Kidney epithelial cell (primary cell): ENCODE measurements at regions not wholly inside any gene's neighbourhood (a gene's known extent, or its start where the extent isn't known, plus 50 kb on each side); places are given as distances from the start of the nearest gene placed in this dataset.

ENCODE experiments used
- DNase-seq: peaks from one replicate; pipeline ENCODE4 v3.0.0-alpha.2; 2010; ENCODE audit warnings: low read depth
- H3K27me3 ChIP-seq: 2 replicates; pipeline ENCODE4 v1.6.0; 2011; ENCODE audit warnings: low read length; ENCODE audit not compliant: control insufficient read depth, insufficient read depth
- H3K36me3 ChIP-seq: 2 replicates; pipeline ENCODE4 v1.5.1; 2011; ENCODE audit warnings: low read length; ENCODE audit not compliant: control insufficient read depth, insufficient read depth
- H3K4me3 ChIP-seq: 2 replicates; pipeline ENCODE4 v1.5.1; 2011; ENCODE audit warnings: low read depth, mild to moderate bottlenecking, control low read depth, low read length
- TF ChIP-seq, protein P1 (sequence below): IDR thresholded peaks from 2 replicates; pipeline ENCODE4 v1.5.1; 2011; ENCODE audit warnings: mild to moderate bottlenecking, moderate library complexity, low read length, control low read depth, inconsistent platforms; ENCODE audit not compliant: insufficient read depth, poor library complexity, severe bottlenecking

DNA sequence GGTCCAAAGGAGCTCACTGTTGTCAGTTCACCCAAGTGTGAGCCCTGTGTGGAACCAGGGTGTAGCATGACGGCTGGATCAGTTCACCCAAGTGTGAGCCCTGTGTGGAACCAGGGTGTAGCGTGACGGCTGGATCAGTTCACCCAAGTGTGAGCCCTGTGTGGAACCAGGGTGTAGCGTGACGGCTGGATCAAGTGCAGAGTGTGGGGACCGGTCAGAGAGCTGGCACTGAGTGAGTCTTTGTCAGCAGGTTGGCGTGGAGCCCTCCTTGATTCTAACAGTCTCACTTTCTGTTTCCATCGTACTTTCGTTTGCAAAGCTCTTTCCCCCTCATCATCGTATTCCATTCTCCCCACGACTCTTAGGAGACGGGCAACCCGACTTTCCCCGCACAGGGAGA is 57.9 kb upstream of the DLG1 start:
- TF ChIP-seq, protein P1, sequence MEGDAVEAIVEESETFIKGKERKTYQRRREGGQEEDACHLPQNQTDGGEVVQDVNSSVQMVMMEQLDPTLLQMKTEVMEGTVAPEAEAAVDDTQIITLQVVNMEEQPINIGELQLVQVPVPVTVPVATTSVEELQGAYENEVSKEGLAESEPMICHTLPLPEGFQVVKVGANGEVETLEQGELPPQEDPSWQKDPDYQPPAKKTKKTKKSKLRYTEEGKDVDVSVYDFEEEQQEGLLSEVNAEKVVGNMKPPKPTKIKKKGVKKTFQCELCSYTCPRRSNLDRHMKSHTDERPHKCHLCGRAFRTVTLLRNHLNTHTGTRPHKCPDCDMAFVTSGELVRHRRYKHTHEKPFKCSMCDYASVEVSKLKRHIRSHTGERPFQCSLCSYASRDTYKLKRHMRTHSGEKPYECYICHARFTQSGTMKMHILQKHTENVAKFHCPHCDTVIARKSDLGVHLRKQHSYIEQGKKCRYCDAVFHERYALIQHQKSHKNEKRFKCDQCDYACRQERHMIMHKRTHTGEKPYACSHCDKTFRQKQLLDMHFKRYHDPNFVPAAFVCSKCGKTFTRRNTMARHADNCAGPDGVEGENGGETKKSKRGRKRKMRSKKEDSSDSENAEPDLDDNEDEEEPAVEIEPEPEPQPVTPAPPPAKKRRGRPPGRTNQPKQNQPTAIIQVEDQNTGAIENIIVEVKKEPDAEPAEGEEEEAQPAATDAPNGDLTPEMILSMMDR: no peak
- Histone ChIP-seq H3K27me3 (no peaks in the 10 kb centered on the region), H3K36me3 (no peaks in the 10 kb centered on the region), H3K4me3 (no peak overlapping the region)
- no peak for DNase-seq

DNA sequence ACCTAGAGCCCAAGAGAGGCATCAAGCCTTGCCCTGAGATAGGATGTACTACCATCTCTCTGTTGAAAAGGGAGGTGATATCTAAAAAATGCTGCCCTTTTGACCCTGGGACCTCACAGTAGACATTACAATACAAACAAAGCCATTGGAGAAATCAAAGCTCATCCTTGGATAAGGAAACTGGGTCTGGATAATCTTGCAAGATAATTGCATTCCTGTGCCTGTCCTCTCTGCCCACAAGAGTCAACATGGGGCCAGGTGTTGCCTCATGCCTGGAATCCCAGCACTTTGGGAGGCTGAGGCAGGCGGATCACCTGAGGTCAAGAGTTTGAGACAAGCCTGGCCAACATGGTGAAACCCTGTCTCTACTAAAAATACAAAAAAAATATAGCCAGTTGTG is 57.3 kb upstream of the DLG1 start:
- H3K27me3 ChIP-seq: no peaks in the 10 kb centered on the region
- no peak overlapping the region for H3K4me3 ChIP-seq
- TF ChIP-seq, protein P1: no peak
- DNase-seq: no peak
- H3K36me3 ChIP-seq: no peaks in the 10 kb centered on the region

DNA sequence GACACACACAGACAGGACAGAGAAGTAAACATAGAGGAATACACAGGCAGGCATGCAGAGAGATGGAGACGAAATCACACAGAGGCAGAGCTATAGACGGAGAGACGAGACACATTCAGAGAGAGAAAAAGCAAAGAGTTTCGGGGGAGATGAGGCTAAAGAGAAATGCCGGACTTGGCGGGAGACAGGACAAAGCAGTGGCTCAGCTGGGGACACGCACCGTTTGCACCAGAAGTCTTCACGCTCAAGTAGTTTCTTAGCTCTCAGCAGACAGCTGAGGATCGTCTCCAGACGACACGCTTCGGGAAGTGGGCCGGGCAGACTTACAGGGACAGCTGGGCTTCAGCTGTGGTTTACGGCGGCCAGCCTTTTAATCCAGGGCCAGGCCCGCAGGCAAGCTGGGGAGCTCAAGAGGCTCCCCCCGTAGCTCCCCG is 56.2 kb upstream of the DLG1 start:
- no peaks in the 10 kb centered on the region for H3K27me3 ChIP-seq
- no peak overlapping the region for H3K4me3 ChIP-seq
- DNase-seq: no peak
- TF ChIP-seq, protein P1: no peak
- H3K36me3 ChIP-seq: no peaks in the 10 kb centered on the region

DNA sequence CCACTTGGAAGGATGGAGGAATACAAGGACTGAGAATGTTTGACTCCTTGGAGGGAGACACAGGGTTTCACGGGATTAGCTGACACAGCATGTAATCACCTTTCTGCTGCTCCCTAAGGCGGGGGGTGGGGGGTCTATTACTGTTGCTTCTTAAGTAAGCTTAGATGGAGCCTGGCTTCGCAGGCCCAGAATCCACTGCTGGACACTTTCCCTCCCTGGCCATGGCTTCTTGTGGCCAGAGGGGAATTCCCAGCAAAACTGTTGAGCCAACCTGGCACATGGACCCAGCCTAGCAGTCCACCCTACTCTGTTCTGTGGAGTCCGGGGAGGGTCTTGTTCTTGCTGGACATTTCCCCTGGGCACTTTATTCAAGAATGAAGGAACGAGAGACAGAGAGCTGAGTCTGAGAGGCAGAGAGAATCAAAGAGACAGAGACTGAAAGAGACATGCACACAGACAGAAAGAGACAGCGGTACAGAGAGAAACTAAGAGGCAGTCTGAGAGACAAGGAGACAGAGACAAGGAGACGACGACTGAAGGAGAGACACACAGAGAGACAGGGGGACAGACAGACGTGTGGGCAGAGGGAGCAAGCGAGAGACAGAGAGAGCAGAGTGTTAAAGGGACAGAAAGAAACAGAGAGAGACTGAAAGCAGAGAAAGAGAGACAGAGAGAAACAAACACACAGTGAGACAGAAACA is 55.6 kb upstream of the DLG1 start:
- Histone ChIP-seq H3K36me3 (no peaks in the 10 kb centered on the region), H3K27me3 (no peaks in the 10 kb centered on the region), H3K4me3 (no peak overlapping the region)
- DNase-seq: no peak
- TF ChIP-seq, protein P1: no peak

DNA sequence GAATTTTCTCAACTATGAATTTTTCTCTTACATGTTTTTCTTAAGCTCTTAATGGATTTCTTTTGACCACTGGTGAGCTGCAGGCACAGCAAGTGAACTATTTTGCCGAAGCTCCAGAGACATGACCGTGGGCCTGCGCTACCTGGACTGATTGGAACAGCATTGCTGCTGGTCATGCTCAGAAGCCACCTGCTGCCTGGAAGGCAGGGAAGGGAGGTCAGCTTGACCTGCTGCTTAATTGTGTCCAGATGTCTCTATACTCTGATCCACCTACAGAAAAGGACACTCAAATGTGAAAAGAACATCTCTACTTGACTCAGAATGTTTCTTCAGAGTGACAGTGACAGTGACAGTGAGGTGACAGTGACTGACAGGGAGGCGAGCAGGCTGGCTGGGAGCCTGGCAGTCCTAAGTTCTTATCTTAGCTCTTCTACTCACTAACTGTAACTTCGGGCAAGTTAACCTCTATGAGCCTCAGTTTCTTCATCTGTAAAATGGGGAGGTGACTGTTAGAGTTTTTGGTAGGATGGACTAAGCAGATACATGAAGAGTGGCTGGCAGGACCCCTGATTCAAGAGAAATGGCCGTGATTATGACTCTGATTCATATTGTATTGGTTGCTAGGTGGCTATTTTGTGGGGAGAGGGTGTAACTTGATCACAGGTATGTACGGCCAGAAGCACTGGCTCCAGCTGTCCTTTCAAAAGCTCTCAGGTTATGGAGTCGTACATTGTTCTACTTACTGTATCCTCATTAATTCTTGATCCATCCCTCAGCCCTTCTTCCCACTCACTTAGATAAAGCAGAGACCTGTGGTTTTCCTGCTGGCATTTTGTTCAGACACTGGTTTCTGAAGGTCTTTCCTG is 54.8 kb upstream of the DLG1 start:
- Histone ChIP-seq H3K4me3 (no peak overlapping the region), H3K36me3 (no peaks in the 10 kb centered on the region), H3K27me3 (no peaks in the 10 kb centered on the region)
- no peak for DNase-seq
- TF ChIP-seq, protein P1: no peak
